KMS-11 (cell line): ENCODE measurements at regions not wholly inside any gene's neighbourhood (a gene's known extent, or its start where the extent isn't known, plus 50 kb on each side); places are given as distances from the start of the nearest gene placed in this dataset.

Source experiments
- H2AFZ ChIP-seq: fragments of 200-600 bp; sonication (generic); 2 replicates; pipeline ENCODE4 v1.6.1; 2016; ENCODE audit warnings: antibody characterized with exemption, mixed run types, low read depth
- H3K27ac ChIP-seq: fragments of 200-600 bp; sonication (generic); 2 replicates; pipeline ENCODE4 v1.6.1; 2016; ENCODE audit warnings: mild to moderate bottlenecking, mixed run types
- H3K27me3 ChIP-seq: fragments of 200-600 bp; sonication (generic); 2 replicates; pipeline ENCODE4 v1.6.1; 2017; ENCODE audit warnings: mild to moderate bottlenecking, low read depth, mixed run types, moderate library complexity; ENCODE audit not compliant: insufficient read depth
- H3K36me3 ChIP-seq: fragments of 200-600 bp; sonication (generic); 2 replicates; pipeline ENCODE4 v1.6.1; 2017; ENCODE audit warnings: mild to moderate bottlenecking, mixed run types; ENCODE audit not compliant: insufficient read depth
- H3K4me1 ChIP-seq: fragments of 200-600 bp; sonication (generic); 2 replicates; pipeline ENCODE4 v1.6.1; 2016; ENCODE audit warnings: mild to moderate bottlenecking, low read depth, mixed run types; ENCODE audit not compliant: poor library complexity, severe bottlenecking
- H3K4me2 ChIP-seq: fragments of 200-600 bp; sonication (generic); 2 replicates; pipeline ENCODE4 v1.7.0; 2016; ENCODE audit warnings: mild to moderate bottlenecking, mixed run types
- H3K4me3 ChIP-seq: fragments of 200-600 bp; sonication (generic); IDR thresholded peaks from 2 replicates; pipeline ENCODE4 v1.6.1; 2017; ENCODE audit warnings: low read depth, low read length, mixed read lengths; ENCODE audit not compliant: insufficient read depth
- H3K79me2 ChIP-seq: fragments of 200-600 bp; sonication (generic); 2 replicates; pipeline ENCODE4 v1.6.1; 2016; ENCODE audit warnings: low read depth, mixed run types; ENCODE audit not compliant: insufficient read depth
- H3K9ac ChIP-seq: fragments of 200-600 bp; sonication (generic); 2 replicates; pipeline ENCODE4 v1.6.1; 2016; ENCODE audit warnings: mild to moderate bottlenecking, mixed run types
- H4K20me1 ChIP-seq: fragments of 200-600 bp; sonication (generic); 2 replicates; pipeline ENCODE4 v1.6.1; 2016; ENCODE audit warnings: mild to moderate bottlenecking, mixed run types; ENCODE audit not compliant: insufficient read depth
- TF ChIP-seq, protein P1 (sequence below): fragments of 200-600 bp; sonication (generic); conservative IDR thresholded peaks from 2 replicates; pipeline ENCODE4 v1.6.1; 2017; ENCODE audit warnings: low read depth, mild to moderate bottlenecking, antibody characterized with exemption, low read length, moderate library complexity, mixed read lengths

DNA sequence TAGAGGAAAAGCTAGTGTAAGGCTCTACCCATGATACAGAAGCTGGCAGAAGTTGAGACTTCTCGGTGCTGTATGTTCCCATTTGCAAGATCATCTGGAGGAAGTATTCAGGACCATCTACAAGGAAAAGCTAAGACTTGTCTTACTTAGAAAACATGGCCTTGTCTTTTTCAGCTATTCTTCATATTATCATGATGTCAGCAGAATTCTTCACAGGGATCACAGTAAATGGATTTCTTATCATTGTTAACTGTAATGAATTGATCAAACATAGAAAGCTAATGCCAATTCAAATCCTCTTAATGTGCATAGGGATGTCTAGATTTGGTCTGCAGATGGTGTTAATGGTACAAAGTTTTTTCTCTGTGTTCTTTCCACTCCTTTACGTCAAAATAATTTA lies 79.6 kb upstream of the SCIN start:
- H3K27ac ChIP-seq = no peak overlapping the region
- H3K79me2 ChIP-seq = no peaks in the 10 kb centered on the region
- H4K20me1 ChIP-seq = no peaks in the 10 kb centered on the region
- H3K9ac ChIP-seq = no peak overlapping the region
- H3K4me2 ChIP-seq = no peak overlapping the region
- H3K4me1 ChIP-seq = peaks cover 23% of the 10 kb centered on the region
- no peaks in the 10 kb centered on the region for H3K36me3 ChIP-seq
- no peaks in the 10 kb centered on the region for H3K27me3 ChIP-seq
- H2AFZ ChIP-seq = no peak overlapping the region
- no peak overlapping the region for H3K4me3 ChIP-seq
- TF ChIP-seq, protein P1, sequence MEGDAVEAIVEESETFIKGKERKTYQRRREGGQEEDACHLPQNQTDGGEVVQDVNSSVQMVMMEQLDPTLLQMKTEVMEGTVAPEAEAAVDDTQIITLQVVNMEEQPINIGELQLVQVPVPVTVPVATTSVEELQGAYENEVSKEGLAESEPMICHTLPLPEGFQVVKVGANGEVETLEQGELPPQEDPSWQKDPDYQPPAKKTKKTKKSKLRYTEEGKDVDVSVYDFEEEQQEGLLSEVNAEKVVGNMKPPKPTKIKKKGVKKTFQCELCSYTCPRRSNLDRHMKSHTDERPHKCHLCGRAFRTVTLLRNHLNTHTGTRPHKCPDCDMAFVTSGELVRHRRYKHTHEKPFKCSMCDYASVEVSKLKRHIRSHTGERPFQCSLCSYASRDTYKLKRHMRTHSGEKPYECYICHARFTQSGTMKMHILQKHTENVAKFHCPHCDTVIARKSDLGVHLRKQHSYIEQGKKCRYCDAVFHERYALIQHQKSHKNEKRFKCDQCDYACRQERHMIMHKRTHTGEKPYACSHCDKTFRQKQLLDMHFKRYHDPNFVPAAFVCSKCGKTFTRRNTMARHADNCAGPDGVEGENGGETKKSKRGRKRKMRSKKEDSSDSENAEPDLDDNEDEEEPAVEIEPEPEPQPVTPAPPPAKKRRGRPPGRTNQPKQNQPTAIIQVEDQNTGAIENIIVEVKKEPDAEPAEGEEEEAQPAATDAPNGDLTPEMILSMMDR = no peak

GRCh38 chr7:12491526-12491925 lies 79.0 kb upstream of the SCIN start:
- Histone ChIP-seq H3K27ac (no peak overlapping the region), H3K4me2 (no peak overlapping the region), H3K9ac (no peak overlapping the region), H4K20me1 (no peaks in the 10 kb centered on the region), H3K36me3 (no peaks in the 10 kb centered on the region), H3K4me3 (no peak overlapping the region), H3K4me1 (peaks cover 29% of the 10 kb centered on the region), H3K79me2 (no peaks in the 10 kb centered on the region), H2AFZ (no peak overlapping the region), H3K27me3 (no peaks in the 10 kb centered on the region)
- TF ChIP-seq, protein P1 = no peak

GRCh38 chr7:12493407-12493806 lies 77.1 kb upstream of the SCIN start:
- Histone ChIP-seq H3K9ac (no peak overlapping the region), H3K4me1 (peaks cover 31% of the 10 kb centered on the region), H3K27ac (no peak overlapping the region), H3K27me3 (no peaks in the 10 kb centered on the region), H4K20me1 (no peaks in the 10 kb centered on the region), H2AFZ (no peak overlapping the region), H3K4me3 (no peak overlapping the region), H3K36me3 (no peaks in the 10 kb centered on the region), H3K4me2 (no peak overlapping the region), H3K79me2 (no peaks in the 10 kb centered on the region)
- TF ChIP-seq, protein P1 = no peak

- TF ChIP-seq, protein P1 = no peak
- H3K36me3 ChIP-seq = no peaks in the 10 kb centered on the region
- H3K4me1 ChIP-seq = peaks cover 31% of the 10 kb centered on the region
- no peaks in the 10 kb centered on the region for H3K79me2 ChIP-seq
- H3K27me3 ChIP-seq = no peaks in the 10 kb centered on the region
- H3K4me2 ChIP-seq = no peak overlapping the region
- H4K20me1 ChIP-seq = no peaks in the 10 kb centered on the region
- no peak overlapping the region for H2AFZ ChIP-seq
- H3K4me3 ChIP-seq = no peak overlapping the region
- H3K9ac ChIP-seq = no peak overlapping the region
- H3K27ac ChIP-seq = no peak overlapping the region
Observed at GRCh38 chr7:12493863-12494686, 76.4 kb upstream of the SCIN start.
